ENCODE measurements at regions not wholly inside any gene's neighbourhood (a gene's known extent, or its start where the extent isn't known, plus 50 kb on each side); places are given as distances from the start of the nearest gene placed in this dataset.
"Not testable (repeated sequence)": the region's sequence is repeated elsewhere in the genome, so short reads cannot be mapped to it uniquely, and the experiment has no call there.

DNA sequence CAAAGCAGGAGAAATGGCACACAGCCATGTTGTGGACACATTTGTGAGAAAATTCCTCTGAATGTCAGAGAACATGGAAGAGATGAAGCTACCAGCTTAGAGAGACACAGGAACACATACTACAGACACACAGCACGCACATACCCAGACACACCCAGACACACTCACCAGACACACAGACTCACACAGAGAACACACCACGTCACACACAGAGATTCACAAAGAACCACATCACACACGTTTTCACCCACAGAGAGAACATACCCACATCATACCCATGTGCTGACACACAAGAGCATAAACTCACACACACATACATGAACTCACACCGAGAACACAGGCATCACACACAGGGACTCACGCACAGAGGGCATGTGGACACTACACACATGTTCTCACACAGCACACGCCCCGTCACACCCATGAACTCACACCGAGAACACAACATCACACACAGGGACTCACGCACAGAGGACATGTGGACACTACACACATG lies 124.9 kb downstream of the METRNL start:
- DNase-seq, result no peak

DNA sequence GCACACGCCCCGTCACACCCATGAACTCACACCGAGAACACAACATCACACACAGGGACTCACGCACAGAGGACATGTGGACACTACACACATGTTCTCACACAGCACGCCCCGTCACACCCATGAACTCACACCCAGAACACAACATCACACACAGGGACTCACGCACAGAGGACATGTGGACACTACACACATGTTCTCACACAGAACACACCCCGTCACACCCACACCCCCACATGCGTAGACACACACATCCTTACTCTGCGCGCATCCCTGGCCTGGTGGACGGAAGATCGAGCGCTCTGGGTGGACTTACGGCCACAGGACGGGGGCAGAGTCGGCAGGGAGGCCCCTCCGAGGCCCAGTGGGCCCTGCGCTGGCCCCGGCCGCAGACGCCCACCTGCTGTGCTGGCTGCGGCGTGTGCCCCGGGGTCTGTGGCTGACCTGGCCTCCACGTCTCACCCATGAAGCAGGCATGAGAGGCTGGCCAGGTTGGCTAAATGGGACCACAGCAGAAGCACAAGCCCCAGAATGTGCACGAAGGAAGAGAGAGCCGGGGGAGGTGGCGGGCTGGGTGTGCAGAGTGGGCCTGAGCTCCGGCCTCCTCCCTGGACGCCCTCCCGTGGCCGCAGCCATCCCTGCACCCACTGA lies 125.5 kb downstream of the METRNL start:
- DNase-seq, result not testable (repeated sequence)

DNA sequence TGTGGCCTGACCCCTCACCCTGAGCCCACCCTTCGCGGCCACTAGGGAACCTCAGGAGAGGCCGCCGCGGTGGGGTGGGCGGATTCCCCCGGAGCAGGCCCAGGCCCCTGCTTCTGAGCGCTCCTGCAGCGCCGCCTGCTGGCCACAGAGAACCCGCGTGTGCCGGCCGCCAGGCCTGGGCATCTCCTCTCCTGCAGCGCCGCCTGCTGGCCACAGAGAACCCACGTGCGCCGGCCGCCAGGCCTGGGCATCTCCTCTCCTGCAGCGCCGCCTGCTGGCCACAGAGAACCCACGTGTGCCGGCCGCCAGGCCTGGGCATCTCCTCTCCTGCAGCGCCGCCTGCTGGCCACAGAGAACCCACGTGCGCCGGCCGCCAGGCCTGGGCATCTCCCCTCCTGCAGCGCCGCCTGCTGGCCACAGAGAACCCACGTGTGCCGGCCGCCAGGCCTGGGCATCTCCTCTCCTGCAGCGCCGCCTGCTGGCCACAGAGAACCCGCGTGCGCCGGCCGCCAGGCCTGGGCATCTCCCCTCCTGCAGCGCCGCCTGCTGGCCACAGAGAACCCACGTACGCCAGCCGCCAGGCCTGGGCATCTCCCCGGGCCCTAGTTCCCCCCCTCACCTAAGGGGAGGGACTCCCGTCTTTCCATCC lies 126.1 kb downstream of the METRNL start:
- peak in 2 of 4 experiments; percentile 31 to 38 for DNase-seq

DNA sequence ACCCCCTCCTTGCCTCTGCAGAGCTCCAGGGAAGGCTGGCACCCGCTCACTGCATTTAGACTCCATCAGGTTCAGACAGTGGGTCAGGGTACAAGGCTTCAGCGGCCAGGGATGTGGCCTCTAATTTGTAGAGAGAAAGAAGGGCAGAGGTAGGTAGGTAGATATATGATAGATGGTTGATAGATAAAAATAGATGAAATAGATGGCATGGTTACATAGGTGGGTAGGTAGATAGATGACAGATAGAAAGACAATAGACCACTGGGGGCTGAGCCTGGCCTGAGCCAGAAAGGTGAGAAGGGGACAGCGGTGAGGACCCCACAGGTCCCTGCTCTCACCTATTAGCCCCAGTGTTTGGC lies 126.6 kb downstream of the METRNL start:
- not testable (repeated sequence) for DNase-seq

DNA sequence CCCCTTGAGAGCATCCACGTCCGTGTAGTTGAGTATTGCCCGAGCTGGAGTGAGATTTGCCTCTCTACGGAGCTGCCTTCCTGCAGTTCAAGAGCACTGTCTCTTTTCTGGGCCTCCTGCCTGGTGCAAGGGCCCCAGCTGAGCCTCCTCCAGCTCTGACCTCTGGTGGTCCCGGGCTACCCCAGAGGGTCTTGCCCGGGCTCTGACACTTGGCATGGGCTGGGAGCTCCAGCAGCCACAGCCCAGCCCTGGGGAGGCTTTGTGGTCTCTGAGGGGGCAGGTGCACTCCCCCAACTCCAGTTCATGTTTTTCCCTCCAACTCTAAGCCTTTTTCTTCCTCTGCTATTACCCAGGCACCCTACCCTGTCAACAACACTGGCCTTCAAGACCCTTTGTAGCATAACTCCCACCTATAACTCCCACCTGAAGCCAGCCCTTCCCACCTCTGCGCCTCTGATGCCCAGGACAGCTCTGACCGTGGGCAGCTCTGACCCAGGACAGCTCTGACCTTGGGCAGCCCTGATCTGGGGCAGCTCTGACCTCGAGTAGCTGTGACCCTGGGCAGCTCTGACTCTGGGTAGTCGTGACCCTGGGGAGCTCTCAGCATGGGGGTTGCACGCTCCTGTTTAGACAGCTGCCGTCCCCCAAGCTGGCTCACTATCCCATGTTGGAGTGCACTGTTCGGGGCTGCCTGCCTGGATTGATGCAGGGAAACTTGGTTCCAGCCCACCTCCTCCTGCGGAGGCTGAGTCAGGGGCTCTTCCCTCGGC lies 127.6 kb downstream of the METRNL start:
- DNase-seq, result not testable (repeated sequence)

DNA sequence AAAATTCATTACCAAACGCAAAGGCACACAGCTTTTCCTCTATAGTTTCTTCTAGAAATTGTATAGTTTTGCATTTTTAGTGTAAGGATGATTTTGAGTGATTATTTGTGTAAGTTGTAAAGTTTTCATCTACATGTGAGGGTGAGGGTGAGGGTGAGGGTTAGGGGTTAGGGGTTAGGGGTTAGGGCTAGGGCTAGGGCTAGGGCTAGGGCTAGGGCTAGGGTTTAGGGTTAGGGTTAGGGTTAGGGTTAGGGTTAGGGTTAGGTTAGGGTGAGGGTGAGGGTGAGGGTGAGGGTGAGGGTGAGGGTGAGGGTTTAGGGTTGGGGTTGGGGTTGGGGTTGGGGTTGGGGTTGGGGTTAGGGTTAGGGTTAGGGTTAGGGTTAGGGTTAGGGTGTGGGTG lies 167.6 kb downstream of the METRNL start:
- DNase-seq, result not testable (repeated sequence)

Measured in activated naive CD4-positive, alpha-beta T cell (primary cell).